HG03045 (cell line): ENCODE measurements at regions not wholly inside any gene's neighbourhood (a gene's known extent, or its start where the extent isn't known, plus 50 kb on each side); places are given as distances from the start of the nearest gene placed in this dataset.

ENCODE experiments used
- ATAC-seq: cut with Tn5 transposase; IDR thresholded peaks from one replicate; pipeline ENCODE4 v1.9.1; 2021; ENCODE audit warnings: mild to moderate bottlenecking, moderate library complexity; ENCODE audit not compliant: unreplicated experiment

DNA sequence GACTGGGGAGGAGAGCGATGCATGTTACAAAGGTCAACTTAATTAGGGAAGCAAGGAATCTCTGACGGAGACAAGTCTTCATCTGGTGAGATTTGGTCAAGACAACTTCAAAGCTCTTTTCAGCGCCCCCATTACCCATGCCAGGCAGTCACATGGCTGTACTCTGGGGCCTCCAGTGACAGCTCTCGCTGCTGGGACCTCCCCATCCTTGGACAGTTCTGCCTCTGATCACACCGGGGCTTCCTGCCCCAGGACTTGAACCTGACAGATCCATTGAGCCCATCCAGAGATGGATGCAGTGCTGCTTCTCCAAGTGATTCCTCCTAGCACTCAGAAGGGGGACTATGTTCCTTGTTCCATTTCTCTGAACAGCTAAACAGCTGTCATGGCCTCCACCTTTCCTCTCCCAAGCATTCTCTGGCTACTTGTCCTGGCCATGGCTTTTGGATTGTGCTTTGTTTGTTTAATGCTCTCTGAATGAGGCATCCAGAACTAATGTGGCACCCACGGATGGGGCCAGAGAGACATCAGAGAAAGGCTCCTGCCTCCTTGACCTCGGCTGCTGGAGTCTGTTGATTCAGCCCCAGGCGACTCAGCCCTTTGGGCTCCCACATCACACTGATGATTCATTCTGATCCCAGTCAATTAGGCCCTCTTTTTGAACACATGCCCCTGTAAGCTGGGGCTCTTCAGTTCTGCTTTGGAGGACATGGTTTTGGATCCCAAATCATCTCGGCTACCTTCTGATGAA is 122.1 kb upstream of the ADAMTS16 start:
- ATAC-seq: no peak

DNA sequence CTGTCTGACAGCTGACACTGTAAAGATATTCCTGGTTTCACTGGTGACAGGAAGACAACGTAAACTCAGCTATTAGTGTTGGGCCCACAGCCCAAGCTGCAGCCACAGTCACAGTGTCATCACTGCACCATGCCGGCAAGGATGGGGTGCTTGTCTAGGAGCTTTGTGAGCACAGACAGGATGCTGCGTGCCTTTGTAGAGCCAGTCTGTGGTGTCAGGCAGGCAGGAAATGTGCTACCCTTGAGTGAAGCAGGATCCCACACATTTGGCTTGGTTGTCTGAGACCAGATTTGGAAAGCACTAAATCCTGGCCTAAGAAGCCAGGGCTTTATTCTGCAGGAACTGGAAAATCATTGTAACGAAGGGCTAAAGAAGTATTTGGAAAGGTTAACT is 121.6 kb upstream of the ADAMTS16 start:
- no peak for ATAC-seq

DNA sequence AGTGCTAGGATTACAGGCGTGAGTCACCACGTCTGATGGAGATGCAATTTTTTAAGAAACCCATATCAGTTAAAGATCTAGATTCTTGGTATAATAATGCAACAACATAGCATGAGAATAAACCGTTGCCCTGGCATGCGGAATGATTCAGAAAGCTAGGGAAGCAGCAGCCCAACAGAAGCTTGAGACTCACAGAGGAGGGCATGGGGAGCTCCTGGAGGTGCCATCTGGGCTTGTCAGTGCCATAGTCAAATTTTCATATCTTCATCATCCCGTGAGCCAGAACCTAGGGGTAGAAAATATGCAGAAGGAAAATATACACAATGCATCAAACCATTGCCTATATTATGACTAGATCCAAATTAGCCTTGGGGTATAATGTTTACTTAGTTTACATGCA is 118.7 kb upstream of the ADAMTS16 start:
- no peak for ATAC-seq

DNA sequence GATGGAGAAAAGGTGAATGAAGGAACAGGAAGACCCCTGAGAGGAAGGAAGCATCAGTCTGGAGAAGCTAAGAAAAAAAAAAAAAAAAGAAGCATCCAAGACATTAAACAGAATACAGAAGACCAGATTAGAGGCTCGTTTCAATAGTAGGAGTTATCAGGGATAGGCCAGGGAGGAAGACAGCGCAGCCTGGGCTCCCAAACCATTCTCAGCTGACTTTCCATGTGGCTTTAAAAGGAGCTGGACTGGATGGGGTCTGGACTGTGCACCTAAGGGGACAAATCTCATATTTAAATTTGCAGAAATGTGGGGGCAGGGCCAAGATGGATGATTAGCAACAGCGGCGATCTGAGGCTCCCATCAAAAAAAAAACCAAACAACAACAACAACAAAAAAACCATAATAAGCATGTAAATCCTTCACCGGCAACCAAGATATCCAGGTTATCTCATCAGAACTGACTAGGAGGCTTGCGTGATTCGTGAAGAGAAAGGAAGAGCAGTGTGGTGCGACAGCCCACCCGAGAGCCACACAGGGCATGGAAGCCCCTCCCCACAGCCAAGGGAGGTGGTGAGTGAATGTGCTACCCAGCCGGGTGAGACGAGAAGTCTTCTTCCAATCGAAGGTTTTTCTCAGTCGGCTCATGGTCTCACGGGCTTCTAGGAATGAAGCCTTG is 114.9 kb upstream of the ADAMTS16 start:
- ATAC-seq: no peak

DNA sequence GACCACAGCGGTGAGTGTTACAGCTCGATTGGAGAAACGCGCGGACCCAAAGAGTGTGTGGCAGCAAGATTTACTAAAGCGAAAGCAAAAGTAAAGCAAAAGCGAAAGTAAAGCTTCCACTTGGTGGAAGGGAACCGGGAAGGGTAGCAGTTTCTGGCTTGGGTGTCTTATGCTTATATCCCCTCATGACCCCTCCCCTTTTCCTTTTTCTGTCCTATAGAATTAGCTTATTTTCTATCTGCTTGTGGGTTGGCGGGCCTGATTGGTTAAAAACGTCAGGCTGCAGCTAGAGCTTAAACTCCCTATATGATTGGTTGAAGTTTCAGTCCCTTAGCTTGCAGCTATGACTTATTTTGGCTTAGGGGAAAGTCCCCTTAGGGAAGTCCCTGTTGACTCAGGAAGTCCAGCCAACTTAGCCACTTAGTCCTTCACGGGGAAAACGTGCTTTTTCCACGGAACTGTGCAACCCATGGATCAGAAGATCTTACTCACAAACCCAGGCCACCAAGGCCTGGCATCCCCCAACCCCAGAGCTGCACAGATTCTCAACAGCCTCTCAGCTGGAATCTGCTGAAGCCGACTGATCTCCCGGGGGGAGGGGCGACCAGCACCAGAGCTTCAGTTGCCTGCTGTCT is 114.2 kb upstream of the ADAMTS16 start:
- ATAC-seq: no peak

DNA sequence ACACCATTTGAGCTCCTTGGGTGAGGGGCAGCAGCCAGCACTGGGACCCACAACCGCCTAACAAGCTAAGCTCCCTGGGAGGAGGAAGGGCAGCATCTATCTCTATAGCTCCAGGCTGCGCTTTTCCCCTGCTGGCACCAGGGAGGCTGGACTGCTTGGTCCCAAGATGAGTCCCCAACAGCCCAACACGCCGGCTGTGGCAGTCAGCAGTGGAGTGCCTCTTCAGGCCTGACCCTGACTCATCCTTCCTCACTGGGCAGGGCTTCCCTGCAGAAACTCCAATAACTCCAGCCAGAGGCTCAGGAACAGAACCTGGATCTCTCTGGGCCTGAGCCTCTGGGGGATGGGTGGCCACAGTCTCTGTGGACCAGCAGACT is 113.7 kb upstream of the ADAMTS16 start:
- ATAC-seq: no peak

DNA sequence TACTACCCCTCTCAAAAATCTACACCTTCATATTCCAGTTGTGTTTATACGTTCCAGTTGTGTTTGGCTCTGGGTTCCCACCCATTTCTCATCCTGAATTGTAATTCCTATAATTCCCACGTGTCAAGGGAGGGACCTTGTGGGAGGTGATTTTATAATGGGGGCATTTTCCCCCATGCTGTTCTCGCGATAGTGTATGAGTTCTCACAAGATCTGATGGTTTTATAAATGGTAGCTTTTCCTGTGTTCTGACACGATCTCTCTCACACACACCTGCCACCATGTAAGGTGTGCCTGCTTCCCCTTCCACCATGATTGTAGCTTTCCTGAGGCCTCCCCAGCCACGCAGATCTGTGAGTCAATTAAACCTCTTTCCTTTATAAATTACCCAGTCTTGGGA is 108.5 kb upstream of the ADAMTS16 start:
- ATAC-seq: no peak

DNA sequence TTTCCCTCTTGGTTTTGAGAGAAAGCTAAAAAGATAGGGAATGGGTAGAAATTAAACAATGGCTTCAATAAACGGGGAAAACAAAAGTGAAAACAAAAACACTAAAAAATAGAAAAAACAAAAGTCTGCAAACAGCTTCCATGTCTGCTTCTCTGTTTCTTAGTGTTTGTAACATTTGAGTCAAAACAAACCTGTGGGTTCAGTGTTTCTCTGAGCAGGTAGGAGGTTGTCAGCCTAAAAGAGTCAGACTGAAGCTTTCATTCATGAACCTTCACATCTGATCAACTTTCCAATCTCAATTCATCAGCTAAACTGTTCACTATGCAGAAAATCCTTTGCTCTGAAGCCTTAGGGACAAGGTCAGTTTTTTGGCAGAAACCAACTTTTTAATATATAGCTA is 102.5 kb upstream of the ADAMTS16 start:
- no peak for ATAC-seq

DNA sequence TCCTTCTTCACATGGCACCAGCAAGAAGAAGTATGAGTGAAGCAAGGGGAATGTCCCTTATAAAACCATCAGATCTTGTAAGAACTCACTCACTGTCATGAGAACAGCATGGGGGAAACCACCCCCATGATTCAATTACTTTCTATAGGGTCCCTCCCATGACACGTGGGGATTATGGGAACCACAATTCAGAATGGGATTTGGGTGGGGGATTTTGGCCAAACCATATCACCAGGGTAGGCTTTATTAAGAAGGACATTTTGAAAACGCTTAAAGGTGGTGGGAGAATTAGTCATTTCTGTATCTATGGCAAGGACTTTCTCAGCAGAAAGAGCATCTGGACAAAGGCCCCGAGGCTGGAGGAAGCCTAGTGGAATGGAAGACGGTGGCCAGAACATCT is 100.2 kb upstream of the ADAMTS16 start:
- no peak for ATAC-seq

DNA sequence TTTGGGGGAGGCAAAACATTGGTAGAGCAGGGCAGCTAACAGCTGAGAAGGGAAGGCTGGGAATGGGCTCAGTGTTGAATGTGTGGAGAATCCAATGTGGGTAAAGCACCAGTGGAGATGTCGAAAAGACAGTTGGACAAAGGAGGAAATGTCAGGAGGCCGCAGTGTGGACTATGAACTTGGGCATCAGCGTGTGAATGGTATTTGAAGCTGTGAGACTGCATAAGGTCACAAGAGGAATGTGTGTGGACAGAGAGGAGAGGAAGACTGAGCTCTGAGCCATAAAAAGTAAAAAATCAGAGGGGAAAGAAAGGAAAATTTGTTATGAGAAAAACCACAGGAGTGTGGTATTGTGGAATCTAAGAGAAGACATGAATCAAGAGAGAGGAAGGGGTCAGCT is 99.4 kb upstream of the ADAMTS16 start:
- no peak for ATAC-seq

DNA sequence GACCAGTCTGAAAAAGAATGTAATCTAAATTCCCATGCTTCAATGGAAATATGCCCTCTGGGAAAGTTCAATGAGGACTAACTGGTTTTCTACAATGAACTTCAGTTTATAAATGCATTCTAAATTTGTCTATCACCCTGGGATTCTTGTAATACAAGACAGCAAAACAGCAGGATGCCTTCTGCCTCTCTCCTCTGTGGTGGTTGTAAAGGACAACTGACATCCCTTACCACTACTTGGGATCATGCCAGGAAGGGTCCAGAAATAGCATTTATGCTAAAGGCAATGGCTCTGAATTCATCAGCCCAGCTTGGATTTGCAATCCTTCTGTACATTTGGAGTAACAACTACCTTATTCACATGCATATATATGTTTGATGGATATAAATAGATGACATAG is 97.3 kb upstream of the ADAMTS16 start:
- no peak for ATAC-seq

DNA sequence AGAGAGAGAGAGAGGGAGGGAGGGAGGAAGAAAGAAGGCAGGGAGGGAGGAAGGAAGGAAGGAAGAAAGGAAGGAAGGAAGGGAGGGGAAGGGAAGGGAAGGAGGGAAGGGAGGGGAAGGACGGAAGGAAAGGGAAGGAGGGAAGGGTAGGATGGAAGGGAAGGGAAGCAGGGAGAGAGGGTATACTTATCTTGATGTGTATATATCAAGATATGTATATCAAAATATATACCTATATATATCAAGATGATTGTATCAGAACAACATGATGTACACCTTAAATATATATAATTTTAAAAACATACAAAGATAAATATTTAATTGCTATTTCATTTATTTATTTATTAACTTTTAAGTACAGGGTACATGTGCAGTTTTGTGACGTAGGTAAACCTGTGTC is 96.8 kb upstream of the ADAMTS16 start:
- no peak for ATAC-seq

DNA sequence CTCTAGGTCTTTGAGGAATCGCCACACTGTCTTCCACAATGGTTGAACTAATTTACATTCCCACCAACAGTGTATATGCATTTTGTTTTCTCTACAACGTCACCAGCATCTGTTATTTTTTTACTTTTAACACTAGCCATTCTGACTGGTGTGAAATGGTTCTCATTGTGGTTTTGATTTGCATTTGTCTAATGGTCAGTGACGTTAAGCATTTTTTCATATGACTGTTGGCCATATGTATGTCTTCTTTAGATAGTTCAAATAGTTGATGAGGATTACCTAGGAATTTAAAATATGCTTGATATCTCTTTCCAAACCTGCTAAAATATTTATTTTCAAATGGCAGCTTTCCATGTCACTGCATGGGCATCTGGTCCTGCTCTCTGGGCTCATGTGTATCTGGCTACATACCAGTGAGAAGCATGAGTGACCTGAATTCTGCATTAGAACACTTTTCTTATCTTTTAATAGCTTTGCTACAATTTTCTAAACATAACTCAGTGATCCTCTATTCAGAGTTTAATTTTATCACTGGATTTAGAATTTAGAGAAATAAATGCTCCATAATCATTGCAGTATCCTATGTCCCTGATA is 95.8 kb upstream of the ADAMTS16 start:
- ATAC-seq: no peak

DNA sequence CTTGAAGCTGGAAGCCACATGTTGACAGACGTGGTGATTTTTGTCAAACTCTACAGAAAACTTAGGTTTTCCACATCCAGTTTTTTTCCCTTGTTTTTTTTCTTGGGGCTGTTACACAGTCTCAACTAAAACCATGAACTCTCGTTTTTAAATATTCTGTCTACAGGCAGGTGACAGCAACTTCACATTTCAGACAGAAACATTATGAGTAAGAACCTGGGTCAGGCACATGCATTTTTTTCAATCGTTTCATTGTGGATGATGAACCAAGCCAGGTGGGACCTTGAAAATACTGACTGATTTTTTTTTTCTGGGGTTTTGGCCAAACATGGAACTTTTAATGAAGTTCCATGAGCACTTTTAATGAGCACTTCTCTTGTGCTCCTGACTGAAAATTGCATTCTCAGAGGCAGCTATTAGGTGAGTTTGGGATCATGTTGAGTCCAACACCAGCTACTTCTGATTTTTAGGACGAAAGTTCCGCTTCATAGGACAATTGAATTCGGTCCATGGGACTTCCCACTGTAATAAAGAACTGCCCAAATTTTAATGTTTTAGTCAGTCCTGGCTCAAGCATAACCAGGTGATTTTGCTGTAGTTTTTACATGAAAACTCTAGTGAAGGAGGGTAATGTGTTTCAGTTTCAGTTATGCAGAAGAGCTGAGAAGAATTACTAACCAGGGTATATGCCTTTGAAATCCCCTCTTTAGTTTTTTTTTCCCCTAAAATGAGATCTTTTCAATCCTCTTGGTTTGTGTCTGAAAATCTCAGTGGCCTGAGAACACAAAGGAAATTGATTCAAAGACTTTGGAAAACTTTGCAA is 93.2 kb upstream of the ADAMTS16 start:
- peak; percentile 79 for ATAC-seq

DNA sequence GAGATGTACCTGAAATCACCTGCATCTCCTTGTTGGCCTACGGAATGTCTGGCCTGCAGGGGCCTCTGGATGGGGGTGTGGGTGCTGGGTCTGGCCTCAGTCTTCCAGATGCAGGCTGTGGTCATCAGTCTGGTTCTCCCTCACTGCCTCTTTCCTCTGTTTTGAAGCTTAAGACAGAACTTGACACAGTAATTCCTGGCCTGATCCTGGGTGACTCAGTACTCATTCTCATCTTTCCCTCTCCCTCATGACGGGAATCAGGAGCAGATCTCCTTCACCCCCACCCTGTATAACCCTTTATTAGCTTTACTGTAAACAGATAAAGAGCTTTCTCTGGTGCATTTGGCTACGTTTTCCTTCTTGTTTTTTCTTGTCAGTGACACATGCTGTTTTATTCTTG is 89.3 kb upstream of the ADAMTS16 start:
- ATAC-seq: no peak

DNA sequence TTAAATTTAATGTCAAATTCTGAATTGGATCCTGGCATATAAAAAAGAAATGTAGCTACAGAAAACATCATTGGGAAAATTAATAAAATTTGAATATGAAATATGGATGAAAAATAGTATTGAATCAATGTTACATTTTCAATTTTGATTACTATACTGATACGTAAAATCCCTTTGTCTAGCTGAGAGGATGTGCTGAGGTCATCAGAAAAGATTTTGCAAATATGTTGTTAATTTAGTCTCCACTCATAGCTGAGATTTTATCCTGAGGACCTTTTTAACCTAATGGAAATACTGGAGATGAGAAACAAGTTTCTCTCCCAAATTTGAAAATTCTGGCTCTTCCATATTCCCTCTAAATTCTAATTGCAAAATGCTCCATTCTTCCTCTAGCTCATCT is 84.4 kb upstream of the ADAMTS16 start:
- no peak for ATAC-seq

DNA sequence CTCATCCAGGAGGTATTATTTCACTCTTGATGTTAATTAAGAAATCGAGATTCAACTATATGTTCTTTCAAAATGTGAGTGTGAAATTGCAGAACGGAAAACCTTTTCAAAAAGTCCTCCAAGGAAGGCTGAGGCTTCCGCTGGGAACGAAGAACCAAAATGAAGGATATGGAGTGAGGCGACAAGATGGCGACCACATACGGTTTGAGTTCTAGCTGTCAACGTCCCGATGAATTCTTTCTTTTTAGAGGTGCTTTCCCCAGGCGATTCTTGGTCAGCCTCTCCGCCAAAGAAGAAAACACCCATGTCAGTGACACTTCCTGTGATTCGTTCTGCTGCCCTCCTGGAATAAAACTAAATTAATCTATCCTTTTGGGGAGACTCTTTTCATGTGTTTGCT is 78.3 kb upstream of the ADAMTS16 start:
- ATAC-seq: no peak

DNA sequence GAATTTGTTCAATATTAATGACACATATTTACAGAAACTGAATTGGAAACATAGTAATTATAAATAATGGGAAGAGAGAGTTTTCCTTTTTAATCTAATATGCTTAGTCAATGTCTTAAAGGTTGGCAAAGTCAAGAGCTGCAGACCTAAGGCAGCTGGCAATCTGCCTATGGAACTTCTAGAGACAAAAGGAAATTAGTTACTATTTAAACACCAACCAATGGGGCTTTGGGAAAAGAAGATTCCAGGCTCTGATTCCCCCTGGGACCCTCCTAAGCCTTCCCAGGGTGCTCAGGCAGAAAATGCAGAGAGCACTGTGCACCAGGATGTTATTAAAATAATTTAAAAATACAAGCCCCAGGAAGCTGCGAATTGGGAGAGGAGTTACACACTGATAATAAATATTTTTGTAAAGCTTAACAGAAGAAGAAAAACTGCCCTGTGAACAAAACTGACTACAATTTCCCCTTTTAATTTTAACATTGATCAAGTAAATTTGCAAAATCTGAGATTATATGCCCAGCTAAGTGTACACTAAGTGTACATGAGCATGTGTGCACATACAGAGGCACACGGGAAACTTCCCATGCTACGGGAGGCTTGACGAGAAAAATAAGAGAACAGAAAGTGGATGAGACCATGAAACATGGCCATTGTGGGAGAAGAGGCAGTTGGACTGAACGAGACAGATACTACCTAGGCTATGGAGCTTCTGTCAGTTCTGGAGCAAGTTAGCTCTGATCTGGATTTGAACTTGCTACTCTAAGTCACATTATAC is 77.4 kb upstream of the ADAMTS16 start:
- no peak for ATAC-seq

DNA sequence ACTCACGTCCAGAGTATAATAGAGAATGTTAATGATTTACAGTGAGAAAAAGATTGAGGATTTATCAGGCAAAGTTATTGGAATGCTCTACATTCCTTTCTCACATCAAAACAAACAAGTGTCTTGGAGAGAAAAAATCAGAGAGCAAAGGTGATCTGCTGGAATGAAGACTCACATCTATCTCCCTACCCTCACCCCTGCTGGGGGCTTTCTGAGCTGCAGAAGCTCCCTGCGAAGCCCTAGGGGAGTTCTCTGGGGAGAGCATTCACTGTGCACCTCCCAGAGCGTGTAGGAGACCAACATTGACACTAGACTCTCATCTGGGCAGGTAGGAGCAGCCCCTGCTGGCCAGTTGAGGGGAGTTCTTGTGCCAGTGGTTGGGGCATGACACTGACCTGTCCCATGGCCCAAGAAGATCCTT is 76.6 kb upstream of the ADAMTS16 start:
- ATAC-seq: no peak

DNA sequence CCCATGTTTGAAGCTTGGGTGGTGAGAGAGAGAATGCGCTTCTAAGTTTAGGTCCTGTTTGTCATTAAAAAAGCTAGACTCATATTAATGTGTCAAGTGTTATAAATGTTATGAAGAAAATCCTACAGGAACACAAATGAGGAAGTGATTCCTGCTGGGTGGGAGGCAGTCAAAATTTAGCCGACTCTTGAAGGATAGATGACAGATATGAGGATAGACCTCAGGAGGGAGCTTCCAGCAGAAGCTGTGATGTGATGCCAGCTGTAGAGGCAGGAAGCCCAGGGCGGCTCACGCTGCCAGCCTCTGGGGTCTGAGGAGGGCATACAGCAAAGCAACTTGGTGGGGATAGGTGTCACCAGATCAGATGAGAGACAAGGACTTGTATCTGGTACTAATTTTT is 74.7 kb upstream of the ADAMTS16 start:
- no peak for ATAC-seq
